ENCODE measurements at regions not wholly inside any gene's neighbourhood (a gene's known extent, or its start where the extent isn't known, plus 50 kb on each side); places are given as distances from the start of the nearest gene placed in this dataset.

DNA sequence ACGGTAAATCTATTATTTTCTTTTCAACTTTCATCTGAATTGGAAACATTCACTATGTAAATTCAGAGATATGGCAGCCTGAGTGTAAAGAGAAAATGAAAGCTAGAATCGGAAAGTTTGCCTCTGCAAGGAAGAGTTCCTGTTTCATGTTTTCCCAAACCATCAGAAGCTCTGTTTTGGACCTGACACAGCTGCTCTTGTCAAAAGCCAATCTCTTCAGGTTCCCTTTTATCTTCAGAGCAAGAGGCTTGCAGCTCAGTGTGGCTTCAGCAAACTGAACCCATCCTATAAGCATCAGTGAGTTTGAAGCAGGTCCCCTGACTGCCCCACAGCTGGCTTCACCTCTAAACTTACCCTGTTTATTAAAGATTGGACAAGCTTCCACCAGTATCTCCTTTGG lies 1099.7 kb downstream of the DTWD2 start:
- FAIRE-seq (peak; percentile 47), DNase-seq (ENCODE audit: insufficient read length, low spot score) (peak; percentile 2)

DNA sequence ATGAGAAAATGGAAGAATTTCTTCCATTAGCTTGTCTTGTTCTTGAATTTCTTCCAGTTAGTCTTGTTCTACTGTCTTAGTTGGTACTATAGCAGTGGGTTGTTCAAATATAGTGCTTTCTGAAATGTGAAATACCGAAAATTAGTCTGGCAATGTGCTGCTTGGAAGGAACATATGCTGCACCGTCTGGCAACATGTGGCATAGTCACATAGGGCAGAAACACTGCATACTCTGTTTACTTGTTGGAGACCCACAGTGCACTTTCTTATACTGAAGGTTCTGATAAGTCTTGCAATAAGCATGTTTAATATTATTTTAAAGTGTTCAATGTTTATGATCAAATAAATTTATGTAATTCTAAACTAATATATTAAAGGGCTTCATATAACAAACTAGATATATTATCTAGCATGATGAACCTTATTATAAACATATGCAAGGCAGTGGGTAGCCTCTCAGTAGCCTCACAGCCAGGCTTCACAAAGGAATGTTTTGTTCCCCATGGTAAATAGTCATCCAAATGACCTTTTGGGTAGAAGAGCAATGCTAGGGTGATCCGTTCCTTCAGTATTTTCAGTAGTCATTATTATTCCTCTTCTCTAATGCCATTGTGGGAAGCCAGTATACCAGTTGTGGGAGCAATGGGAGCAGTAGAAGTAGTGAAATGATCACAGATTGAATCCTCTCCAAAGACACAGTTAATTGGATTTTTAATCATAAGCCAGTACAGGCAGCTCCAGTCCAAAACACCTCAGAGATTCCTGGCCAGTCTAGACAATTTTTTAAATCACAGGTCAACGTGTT lies 1106.7 kb downstream of the DTWD2 start:
- no peak for FAIRE-seq
- DNase-seq (ENCODE audit: insufficient read length, low spot score), result no peak
- no peak for TF ChIP-seq POLR2AphosphoS5 (IDR thresholded peaks at IDR 0.05; ENCODE audit: low read depth, low read length)
- TF ChIP-seq SPI1 (IDR thresholded peaks at IDR 0.05; ENCODE audit: low read depth, low read length), result no peak
- no peak for TF ChIP-seq PAX5 (IDR thresholded peaks at IDR 0.05; ENCODE audit: insufficient read depth, low read length, severe bottlenecking)
- TF ChIP-seq TAF1 (IDR thresholded peaks at IDR 0.05; ENCODE audit: low read depth, low read length), result no peak
- TF ChIP-seq POU2F2 (IDR thresholded peaks at IDR 0.05; ENCODE audit: low read depth, low read length), result no peak
- TF ChIP-seq POLR2A (IDR thresholded peaks at IDR 0.05; ENCODE audit: low read depth, low read length), result no peak

More for the DNA sequence above, 1099.7 kb downstream of the DTWD2 start:
- TF ChIP-seq POLR2AphosphoS5 (IDR thresholded peaks at IDR 0.05; ENCODE audit: low read depth, low read length) (no peak), SPI1 (IDR thresholded peaks at IDR 0.05; ENCODE audit: low read depth, low read length) (peak; percentile 55)

DNA sequence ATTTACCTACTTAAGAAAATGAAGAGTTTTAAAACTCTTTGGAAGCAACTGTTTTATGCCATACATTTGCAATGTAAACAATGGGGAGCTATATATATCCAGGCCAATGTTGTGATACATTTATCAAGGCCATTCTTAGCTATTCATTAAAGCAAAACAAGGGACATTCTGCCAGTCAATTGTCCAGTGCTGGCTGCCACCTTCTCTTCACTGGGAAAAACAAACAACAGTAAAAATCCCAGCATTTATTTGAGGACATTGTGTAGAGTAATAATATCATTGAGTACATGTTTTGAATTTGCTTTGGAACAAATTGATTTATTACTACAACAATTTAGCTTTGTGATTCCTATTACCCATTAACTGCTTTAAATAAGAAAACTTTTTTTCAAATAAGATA lies 1107.4 kb downstream of the DTWD2 start:
- FAIRE-seq (no peak), DNase-seq (ENCODE audit: insufficient read length, low spot score) (no peak)
- TF ChIP-seq TAF1 (IDR thresholded peaks at IDR 0.05; ENCODE audit: low read depth, low read length) (no peak), SPI1 (IDR thresholded peaks at IDR 0.05; ENCODE audit: low read depth, low read length) (no peak), POLR2A (IDR thresholded peaks at IDR 0.05; ENCODE audit: low read depth, low read length) (no peak), PAX5 (IDR thresholded peaks at IDR 0.05; ENCODE audit: insufficient read depth, low read length, severe bottlenecking) (no peak), POLR2AphosphoS5 (IDR thresholded peaks at IDR 0.05; ENCODE audit: low read depth, low read length) (no peak), POU2F2 (IDR thresholded peaks at IDR 0.05; ENCODE audit: low read depth, low read length) (no peak)

DNA sequence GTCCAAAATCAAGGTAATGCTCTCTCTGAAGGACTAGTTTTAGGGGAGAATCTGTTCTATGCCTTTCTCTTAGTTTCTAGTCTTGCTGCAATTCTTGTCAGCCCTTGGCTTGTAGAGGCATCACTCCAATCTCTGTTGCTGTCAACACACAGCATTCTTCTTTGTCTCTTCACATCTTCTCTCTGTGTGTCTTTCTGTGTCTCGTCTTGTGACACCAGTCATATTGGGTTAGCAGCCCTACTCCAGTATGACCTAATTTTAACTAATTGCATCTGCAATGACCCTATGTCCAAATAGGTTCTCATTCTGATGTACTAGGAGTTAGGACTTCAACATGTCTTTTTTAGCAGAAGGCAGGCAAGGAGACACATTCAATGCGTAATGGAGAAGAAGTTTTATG lies 1110.6 kb downstream of the DTWD2 start:
- DNase-seq (ENCODE audit: insufficient read length, low spot score), result no peak
- no peak for TF ChIP-seq SPI1 (IDR thresholded peaks at IDR 0.05; ENCODE audit: low read depth, low read length)
- TF ChIP-seq POLR2AphosphoS5 (IDR thresholded peaks at IDR 0.05; ENCODE audit: low read depth, low read length), result no peak
- no peak for TF ChIP-seq TAF1 (IDR thresholded peaks at IDR 0.05; ENCODE audit: low read depth, low read length)
- TF ChIP-seq POU2F2 (IDR thresholded peaks at IDR 0.05; ENCODE audit: low read depth, low read length), result no peak
- no peak for TF ChIP-seq POLR2A (IDR thresholded peaks at IDR 0.05; ENCODE audit: low read depth, low read length)
- TF ChIP-seq PAX5 (IDR thresholded peaks at IDR 0.05; ENCODE audit: insufficient read depth, low read length, severe bottlenecking), result no peak
- no peak for FAIRE-seq

DNA sequence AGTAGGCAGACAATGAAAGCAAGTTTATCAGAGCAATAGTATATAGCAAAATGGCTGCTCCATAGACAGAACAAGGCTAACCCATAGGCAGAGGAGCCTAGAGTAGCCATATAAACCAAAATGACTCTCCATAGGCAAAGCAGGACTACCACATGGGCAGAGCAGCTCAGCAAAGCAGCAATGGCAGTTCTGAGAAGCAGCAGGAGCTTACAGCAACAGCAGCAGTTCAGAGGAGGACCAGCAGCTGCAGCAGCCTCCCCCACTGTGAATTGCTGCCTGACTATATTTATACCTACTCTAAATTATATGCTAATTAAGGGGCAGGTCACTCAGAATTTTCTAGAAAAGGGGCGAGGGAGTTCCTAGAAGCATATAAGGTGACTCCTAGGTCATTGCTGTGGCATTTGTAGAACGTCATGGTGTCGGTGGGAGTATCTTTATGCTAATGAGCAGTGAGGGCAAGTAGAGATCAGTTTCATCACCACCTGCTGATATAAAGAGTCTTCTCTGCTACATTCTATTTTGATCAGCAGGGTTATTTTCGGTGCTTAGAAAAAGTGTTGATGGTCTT lies 1115.5 kb downstream of the DTWD2 start:
- FAIRE-seq, result no peak
- DNase-seq (ENCODE audit: insufficient read length, low spot score), result no peak

DNA sequence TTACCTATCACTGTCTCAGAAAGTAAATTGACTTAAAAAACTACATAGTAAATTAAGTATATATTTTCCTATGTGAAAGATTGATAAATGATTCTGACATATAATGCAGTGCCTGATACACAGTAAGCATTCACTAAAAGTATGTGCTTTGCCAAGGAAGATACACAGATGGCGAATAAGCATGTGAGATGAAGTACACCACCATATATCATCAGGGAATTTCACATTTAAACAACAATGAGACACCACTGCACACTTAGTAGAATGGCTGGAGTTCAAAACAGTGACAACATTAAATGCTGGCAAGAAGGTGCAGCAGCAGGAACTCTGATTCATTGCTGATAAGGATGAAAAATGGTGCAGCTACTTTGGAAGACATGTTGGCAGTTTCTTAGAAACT lies 1118.8 kb downstream of the DTWD2 start:
- TF ChIP-seq PAX5 (IDR thresholded peaks at IDR 0.05; ENCODE audit: insufficient read depth, low read length, severe bottlenecking) (no peak), POLR2AphosphoS5 (IDR thresholded peaks at IDR 0.05; ENCODE audit: low read depth, low read length) (no peak), POU2F2 (IDR thresholded peaks at IDR 0.05; ENCODE audit: low read depth, low read length) (no peak), TAF1 (IDR thresholded peaks at IDR 0.05; ENCODE audit: low read depth, low read length) (no peak), SPI1 (IDR thresholded peaks at IDR 0.05; ENCODE audit: low read depth, low read length) (no peak), POLR2A (IDR thresholded peaks at IDR 0.05; ENCODE audit: low read depth, low read length) (no peak)
- DNase-seq (ENCODE audit: insufficient read length, low spot score) (no peak), FAIRE-seq (no peak)

More for the DNA sequence above, 1115.5 kb downstream of the DTWD2 start:
- TF ChIP-seq PAX5 (IDR thresholded peaks at IDR 0.05; ENCODE audit: insufficient read depth, low read length, severe bottlenecking), result no peak
- TF ChIP-seq POU2F2 (IDR thresholded peaks at IDR 0.05; ENCODE audit: low read depth, low read length), result no peak
- TF ChIP-seq POLR2AphosphoS5 (IDR thresholded peaks at IDR 0.05; ENCODE audit: low read depth, low read length), result no peak
- no peak for TF ChIP-seq SPI1 (IDR thresholded peaks at IDR 0.05; ENCODE audit: low read depth, low read length)
- no peak for TF ChIP-seq TAF1 (IDR thresholded peaks at IDR 0.05; ENCODE audit: low read depth, low read length)
- no peak for TF ChIP-seq POLR2A (IDR thresholded peaks at IDR 0.05; ENCODE audit: low read depth, low read length)

DNA sequence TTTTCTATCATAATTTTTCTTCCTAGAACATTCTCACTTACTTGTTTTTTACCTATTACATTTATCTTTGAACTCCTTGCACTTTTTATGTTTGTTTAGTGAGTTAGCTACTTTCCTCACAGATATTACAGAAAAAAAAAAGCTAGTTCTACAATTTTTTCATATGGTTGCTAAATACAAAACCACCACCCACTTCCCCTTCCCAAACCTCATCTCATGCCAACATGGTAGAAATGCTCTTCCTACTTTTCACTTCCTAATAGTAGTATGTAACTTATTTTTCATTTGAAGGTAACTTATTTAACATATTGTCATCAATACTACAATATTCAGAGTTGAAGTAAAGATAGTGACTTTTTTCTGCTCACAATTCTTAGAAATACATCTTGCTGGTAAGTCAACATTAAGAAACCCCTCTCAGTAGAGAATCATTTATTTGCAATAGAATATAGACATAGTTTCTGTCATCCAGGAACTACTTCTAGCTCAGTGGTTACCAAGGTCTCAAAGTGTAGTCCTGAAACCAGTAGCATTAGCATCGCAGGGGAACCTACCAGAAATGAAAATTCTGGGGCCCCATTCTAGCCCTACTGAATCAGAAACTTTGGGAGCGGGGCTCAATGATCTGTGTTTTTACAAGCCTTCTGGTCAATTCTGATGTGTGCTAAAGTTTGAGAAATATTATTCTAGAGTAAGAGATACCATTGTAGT lies 1124.6 kb downstream of the DTWD2 start:
- no peak for FAIRE-seq

DNA sequence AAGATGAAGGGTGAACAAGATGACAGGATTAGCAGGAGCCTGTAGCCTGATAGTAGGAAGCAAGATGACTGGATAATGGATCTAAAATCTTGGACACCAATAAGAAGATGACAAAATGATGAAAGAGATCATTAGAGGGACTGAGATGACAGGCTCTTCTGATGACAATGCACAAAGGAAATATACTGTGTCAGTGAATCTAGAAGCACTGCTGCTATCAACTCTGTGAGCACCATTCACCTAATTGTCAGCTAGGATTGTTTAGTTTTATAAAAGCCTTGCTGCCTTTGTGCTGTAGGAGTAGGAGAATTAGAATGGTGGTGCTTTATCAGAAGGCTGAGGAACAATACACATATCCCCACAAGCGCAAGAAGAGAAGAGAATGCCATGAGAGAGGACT lies 1127.8 kb downstream of the DTWD2 start:
- FAIRE-seq, result no peak

More for the DNA sequence above, 1124.6 kb downstream of the DTWD2 start:
- TF ChIP-seq SPI1 (IDR thresholded peaks at IDR 0.05; ENCODE audit: low read depth, low read length) (no peak), POLR2AphosphoS5 (IDR thresholded peaks at IDR 0.05; ENCODE audit: low read depth, low read length) (no peak)
- DNase-seq (ENCODE audit: insufficient read length, low spot score), result no peak

DNA sequence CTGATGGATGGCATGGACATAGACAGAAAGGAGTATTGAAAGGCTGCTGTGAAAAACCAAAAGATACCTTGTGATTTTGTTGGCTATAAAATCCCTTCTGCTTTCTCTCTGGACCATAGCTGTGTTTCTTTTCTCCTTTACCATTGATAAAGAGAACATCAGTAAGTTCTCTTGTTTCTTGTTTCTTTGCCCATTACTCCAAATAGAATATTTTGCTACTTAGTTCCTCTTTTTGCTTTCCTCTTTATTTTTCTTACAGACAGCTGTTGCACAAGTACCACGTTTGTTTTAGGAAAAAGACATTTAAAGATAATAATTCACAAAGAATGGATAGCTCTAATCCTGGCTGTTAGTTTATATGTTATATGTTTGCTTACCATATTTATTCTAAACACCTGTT lies 1129.2 kb downstream of the DTWD2 start:
- TF ChIP-seq SPI1 (IDR thresholded peaks at IDR 0.05; ENCODE audit: low read depth, low read length) (no peak), PAX5 (IDR thresholded peaks at IDR 0.05; ENCODE audit: insufficient read depth, low read length, severe bottlenecking) (no peak), TAF1 (IDR thresholded peaks at IDR 0.05; ENCODE audit: low read depth, low read length) (no peak), POLR2AphosphoS5 (IDR thresholded peaks at IDR 0.05; ENCODE audit: low read depth, low read length) (no peak), POLR2A (IDR thresholded peaks at IDR 0.05; ENCODE audit: low read depth, low read length) (no peak), POU2F2 (IDR thresholded peaks at IDR 0.05; ENCODE audit: low read depth, low read length) (no peak)
- DNase-seq (ENCODE audit: insufficient read length, low spot score) (no peak), FAIRE-seq (no peak)

More for the DNA sequence above, 1127.8 kb downstream of the DTWD2 start:
- DNase-seq (ENCODE audit: insufficient read length, low spot score), result no peak
- TF ChIP-seq POU2F2 (IDR thresholded peaks at IDR 0.05; ENCODE audit: low read depth, low read length), result no peak
- TF ChIP-seq PAX5 (IDR thresholded peaks at IDR 0.05; ENCODE audit: insufficient read depth, low read length, severe bottlenecking), result no peak
- TF ChIP-seq SPI1 (IDR thresholded peaks at IDR 0.05; ENCODE audit: low read depth, low read length), result no peak
- TF ChIP-seq POLR2A (IDR thresholded peaks at IDR 0.05; ENCODE audit: low read depth, low read length), result no peak
- no peak for TF ChIP-seq POLR2AphosphoS5 (IDR thresholded peaks at IDR 0.05; ENCODE audit: low read depth, low read length)
- TF ChIP-seq TAF1 (IDR thresholded peaks at IDR 0.05; ENCODE audit: low read depth, low read length), result no peak
